Spleen (tissue), 7 donors: ENCODE measurements at regions not wholly inside any gene's neighbourhood (a gene's known extent, or its start where the extent isn't known, plus 50 kb on each side); places are given as distances from the start of the nearest gene placed in this dataset.

Experiments used
- POLR2AphosphoS5 ChIP-seq, 3 donors: sonication (generic); formaldehyde crosslinking; IDR thresholded peaks; one replicate each; pipeline ENCODE4 v1.5.1; 2017; ENCODE audit warnings: antibody characterized with exemption in 3 of 3
- TF ChIP-seq, protein P1 (sequence below), 11 experiments: fragments of 200-600 bp in 7 of 11; fragments of 450-650 bp in 4 of 11; sonication (generic) in 4 of 11; IDR thresholded peaks in 8 of 11; conservative IDR thresholded peaks in 3 of 11; 1 replicate in 7 of 11; 2 replicates in 4 of 11; pipeline versions ENCODE4 v1.4.0 to v1.8.0; 2016 to 2021; ENCODE audit warnings: antibody characterized with exemption in 11 of 11, inconsistent platforms in 4 of 11, mild to moderate bottlenecking in 1 of 11
- donor health status: DM: no; HTN: no; CAD: no; lungs with moderate emphysema.
- donor health status: DM: no; HTN: no; CAD: no.
- donor health status: DM: no; HTN: no; CAD: no.

DNA sequence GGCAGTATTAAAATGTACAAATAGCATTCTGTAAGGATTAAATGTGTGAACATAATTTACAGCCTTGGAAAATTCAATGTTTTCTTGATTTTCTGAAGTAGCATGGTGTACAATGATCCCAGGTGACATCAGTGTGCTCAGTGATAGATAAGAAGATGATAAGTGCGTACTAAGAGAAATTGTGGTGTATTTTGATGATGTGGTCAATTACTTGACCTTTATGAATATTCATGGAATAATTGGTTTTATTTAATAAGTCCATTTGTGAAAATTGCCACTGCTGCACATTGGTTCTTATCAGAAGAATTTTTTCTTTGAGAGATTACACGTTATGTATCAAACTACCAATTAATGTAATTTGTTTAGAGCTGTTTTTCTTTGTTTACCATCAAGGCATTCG is 128.8 kb downstream of the FOXG1 start:
- TF ChIP-seq, protein P1, sequence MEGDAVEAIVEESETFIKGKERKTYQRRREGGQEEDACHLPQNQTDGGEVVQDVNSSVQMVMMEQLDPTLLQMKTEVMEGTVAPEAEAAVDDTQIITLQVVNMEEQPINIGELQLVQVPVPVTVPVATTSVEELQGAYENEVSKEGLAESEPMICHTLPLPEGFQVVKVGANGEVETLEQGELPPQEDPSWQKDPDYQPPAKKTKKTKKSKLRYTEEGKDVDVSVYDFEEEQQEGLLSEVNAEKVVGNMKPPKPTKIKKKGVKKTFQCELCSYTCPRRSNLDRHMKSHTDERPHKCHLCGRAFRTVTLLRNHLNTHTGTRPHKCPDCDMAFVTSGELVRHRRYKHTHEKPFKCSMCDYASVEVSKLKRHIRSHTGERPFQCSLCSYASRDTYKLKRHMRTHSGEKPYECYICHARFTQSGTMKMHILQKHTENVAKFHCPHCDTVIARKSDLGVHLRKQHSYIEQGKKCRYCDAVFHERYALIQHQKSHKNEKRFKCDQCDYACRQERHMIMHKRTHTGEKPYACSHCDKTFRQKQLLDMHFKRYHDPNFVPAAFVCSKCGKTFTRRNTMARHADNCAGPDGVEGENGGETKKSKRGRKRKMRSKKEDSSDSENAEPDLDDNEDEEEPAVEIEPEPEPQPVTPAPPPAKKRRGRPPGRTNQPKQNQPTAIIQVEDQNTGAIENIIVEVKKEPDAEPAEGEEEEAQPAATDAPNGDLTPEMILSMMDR (IDR thresholded peaks at IDR 0.05 in 8 of 11, conservative IDR thresholded peaks at IDR 0.05 in 3 of 11): no peak
- TF ChIP-seq POLR2AphosphoS5 (IDR thresholded peaks at IDR 0.05): no peak
